M059J (cell line): ENCODE measurements at regions not wholly inside any gene's neighbourhood (a gene's known extent, or its start where the extent isn't known, plus 50 kb on each side); places are given as distances from the start of the nearest gene placed in this dataset.

Experiments
- DNase-seq: peaks from one replicate; pipeline ENCODE4 v3.0.0-alpha.2; 2012; ENCODE audit warnings: low read depth

DNA sequence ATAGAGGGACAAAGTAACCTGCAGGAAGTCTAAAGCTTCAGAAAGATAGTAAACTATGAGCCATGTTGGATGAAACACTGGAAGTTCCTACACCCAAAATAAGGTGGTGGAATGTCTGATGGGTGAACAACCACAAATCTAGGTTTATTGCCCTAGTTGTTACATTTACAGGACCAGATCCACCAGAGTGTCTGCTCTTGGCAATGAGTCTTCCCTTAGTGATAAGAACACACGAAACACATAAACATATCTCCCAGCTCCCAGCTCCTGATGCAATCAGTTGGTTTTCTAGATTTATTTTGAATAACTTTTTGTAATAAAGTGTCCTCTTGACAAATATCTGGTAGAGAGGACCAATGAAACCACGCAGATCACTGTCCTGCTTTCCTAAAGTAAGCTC is 329.7 kb upstream of the WWC1 start:
- DNase-seq, result no peak

DNA sequence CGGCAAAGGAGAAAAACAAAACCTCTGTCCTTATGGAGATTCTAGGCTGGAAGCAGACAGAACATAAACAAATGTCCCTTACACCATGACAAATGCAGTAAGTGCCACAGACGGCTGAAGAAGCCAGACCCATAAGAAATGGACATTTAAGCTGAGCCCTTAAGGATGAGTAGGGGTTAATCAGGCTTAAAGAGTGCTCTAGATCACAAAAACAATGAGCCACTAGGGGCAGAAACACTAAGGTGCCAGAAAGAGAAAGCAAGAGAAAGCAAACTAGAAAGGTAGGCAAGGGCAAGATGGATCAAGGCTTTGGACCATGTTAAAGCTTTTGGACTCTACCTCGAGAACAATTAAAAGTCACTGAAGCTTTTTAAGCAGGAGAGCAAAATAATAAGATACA is 326.9 kb upstream of the WWC1 start:
- peak; percentile 40 for DNase-seq

DNA sequence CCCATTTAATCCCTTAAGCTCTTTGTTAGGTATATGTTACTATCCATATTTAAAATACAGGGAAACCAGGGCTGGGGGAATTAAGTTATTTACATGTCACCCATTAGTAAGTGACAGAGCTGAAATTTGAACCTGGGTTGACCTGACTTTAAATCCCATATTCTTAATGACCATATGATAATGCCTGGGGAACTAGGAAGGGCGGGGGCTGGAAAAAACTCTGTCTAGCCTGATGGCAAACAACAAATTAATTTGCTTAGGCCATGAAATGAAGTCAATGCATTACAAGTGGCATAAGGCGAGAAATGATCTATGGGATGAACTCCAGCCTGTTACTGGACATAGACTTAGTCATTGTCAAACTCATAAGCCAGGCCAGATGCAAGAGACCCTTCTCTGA is 325.7 kb upstream of the WWC1 start:
- DNase-seq, result no peak

DNA sequence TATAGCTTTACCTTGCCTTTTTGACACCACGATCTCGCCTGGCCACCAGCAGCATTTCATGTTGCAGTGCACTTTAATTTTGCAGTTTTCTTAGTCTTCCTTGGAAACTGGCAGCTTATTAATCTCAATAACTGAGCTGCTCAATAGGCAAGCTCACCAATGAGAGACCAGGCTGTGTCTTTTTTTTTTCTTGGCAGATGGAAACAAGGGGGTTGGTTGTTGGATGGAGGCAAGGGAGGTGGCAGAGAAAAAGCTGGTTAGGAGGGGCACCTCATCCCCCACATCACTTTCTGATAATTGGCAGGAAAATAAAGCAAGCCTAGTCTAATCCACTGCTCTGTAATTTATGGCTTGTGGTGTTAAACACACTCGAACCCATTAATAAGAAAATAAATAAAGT is 324.5 kb upstream of the WWC1 start:
- DNase-seq, result no peak

DNA sequence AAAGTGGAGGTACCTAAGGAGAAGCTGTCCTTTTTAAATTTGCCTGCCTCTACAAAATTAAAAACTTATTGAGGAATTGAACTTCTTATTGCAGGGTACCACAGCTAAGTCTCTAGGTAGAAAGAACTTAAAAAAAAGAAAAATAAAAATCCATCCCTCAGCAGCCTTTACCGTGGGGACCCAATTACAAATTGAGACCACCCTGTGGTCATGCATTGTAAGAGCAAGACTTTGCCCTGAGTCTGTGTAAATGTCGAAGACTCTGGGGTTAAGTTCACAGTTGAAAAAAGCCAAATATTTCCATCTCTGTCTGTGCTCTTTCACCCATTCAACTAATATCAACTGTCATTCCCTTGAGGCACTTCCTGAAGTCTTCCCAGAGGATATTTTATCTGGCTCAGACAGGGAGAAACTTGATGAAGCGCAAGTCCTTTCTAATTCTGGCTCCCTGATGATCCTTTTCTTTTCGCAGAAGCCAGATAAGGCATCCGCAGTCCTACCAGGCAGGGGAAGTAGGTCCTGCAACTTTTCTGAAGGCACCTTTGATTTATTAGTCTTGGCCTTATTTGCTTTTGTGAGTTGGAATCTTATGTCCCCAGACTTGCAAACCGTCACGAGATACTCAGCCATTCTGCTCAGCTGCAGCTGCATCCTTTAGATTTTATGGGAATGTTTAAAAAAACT is 323.8 kb upstream of the WWC1 start:
- peak; percentile 69 for DNase-seq

DNA sequence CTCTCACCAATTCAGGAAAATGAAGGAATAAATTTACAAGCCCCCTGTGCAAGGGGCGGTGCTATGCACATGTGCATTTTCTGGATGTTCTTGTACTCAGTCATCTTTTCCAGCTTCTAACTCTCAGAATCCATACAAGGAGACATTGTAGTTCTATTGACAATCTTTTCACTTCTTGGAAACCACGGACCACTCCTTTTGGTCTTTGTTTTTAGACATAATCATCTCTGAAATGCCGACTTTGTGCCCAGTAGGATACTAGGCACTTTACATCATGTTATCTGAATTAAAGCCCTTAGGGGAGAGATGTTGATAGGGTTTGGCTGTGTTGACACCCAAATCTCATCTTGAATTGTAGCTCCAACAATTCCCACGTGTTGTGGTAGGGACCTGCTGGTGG is 322.6 kb upstream of the WWC1 start:
- no peak for DNase-seq

DNA sequence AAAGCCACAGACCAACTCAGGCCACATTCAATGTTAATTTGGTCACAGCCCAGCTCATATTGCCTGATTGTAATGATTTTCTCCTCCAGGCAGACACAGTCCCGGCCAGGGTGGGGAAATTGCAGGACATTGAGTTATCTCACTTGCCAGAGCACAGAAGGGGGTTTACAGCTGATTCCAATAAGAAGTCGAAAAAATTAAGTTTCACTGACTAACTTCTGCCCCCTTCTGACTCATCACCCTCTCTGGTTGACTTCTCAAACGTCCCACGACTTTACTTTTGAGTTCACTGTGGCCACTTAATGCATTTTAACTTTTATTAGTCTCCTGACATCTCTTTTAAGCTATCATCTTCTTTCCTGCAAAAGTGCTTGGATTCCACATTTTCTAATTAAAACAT is 321.4 kb upstream of the WWC1 start:
- DNase-seq, result peak; percentile 63

DNA sequence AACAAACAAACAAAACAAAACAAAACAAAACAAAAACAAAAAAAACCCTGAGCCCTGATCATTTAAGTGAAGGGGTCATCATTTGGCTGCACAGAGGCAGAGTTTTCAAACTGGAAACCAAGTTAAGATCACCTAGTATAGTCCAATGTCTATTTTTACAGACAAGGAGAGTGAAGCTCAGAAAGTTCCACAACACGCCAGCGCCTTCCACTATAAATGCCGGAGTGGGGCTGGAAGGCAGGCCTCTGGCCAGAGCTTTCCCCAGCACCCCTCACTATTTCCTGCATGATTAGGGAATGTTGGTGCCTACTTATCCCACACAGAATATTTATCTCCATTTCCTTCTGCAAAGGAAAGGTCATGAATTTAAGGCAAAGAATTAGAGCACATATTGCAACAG is 319.7 kb upstream of the WWC1 start:
- DNase-seq, result no peak

DNA sequence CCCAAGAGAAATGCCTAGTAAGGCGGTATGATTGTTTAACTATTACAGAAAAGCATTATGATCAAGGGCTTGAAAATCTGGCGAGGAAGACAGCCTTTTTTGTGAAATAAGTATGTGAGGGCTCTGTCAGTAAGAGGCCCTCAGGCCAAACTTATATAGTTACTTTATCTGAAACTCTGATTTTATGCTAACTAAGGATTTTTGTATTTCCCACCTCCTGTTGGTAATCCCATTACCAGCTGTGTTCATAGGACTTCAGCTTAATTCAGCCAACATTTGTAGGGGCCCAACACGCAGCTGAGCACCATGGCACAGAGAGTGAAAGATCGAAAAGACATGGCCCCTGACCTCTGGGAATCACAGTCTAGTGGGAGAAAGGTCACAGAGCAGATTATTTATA is 318.3 kb upstream of the WWC1 start:
- no peak for DNase-seq

DNA sequence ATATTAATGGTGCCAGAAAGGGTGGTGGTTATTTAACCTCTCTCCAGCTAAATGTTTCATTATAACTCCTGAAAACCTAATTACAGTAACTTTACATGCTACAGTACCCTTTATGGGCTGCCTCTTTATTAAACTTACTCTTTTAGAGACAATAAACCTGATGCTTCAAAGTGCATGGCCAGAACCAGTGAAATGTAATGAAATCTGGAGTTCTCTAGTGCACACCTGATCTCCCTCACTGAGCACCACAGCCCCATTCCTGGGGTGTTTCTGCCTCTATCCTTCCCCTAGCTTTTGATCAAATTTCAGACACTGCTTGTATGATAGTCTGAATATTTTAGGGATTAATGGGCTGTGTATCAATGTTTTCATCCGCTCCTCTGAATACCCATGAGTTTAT is 306.5 kb upstream of the WWC1 start:
- DNase-seq, result no peak

DNA sequence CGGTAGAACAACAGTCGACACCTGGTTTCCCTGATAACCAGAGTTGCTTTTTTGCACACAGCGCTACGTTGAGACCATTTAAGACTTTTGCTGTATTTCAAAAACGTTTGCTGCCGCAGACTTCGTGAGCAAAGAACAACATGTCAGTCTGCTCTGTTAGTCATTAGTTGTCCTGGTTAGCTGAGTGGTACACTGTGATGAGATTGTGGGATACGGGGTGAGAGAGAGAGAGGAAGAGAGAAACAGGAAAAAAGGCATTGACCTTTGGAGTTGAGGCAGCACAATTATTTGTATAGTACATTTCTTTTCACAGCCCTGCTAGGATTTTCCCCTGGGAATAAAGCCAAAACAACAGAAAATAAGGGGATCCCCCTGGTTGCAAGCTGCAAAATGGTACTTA is 306.1 kb upstream of the WWC1 start:
- DNase-seq, result peak; percentile 16

DNA sequence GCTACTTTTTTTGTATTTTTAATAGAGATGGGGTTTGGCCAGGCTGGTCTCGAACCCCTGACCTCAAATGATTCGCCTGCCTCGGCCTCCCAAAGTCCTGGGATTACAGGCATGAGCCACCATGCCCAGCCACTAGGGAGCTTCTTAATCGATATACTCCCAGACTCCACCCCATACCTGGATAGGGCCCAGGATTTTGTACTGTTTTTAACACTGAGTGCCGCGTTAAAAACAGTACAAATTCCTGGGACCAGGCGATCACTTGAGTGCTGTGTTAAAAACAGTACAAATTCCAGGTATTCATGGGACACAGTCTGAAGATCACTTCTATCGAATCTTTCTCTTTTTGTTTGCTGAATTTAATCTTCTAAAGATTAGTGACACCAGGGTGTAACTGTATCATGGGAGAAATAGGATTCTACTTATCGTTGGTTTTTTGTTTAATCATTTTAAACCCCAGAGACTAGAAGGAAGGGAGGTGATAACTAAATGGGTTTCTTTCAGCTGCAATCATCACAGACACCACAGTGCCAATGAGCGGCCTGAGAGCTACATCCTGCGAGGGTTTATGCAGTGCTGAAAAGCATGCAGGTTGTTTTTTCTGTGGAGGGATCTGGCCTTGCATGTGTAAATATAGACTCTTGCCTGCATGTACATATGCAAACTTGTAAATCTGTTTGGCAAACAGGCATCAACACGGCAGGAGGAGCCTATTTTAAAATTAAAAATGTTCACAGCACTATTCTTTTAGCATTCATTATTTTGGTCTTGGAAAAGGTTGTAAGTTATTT is 303.8 kb upstream of the WWC1 start:
- DNase-seq, result no peak

DNA sequence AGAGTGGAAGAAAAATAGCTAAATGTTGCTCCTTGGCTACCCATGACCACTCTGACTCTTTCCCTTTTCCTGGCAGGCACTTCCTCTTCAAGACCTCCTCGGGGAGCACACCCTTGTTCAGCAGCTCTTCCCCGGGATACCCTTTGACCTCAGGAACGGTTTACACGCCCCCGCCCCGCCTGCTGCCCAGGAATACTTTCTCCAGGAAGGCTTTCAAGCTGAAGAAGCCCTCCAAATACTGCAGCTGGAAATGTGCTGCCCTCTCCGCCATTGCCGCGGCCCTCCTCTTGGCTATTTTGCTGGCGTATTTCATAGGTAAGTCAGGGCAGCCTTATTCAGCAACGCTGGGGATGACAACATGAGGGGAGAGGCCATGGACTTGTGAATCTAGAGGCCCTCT is 298.6 kb upstream of the WWC1 start:
- DNase-seq, result no peak

DNA sequence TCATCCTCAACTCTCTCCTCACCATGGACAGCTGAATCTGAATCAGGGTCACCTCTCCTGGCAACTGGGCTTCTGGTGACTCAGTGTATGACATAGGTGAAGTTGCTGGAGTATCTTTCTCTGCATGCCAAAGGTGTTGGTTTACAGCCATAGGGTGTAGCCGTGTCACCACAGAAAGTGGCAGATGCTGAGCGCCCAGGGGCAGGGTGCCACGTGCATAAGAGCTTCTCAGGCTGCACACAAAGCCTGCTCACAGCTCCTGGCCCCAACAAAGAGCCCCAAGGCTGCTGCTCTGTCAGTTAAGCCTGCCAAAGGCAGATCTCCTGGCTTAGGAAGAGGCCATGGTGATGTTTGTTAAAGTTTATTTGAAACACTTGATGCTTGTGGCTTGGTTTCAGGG is 297.7 kb upstream of the WWC1 start:
- peak; percentile 55 for DNase-seq

DNA sequence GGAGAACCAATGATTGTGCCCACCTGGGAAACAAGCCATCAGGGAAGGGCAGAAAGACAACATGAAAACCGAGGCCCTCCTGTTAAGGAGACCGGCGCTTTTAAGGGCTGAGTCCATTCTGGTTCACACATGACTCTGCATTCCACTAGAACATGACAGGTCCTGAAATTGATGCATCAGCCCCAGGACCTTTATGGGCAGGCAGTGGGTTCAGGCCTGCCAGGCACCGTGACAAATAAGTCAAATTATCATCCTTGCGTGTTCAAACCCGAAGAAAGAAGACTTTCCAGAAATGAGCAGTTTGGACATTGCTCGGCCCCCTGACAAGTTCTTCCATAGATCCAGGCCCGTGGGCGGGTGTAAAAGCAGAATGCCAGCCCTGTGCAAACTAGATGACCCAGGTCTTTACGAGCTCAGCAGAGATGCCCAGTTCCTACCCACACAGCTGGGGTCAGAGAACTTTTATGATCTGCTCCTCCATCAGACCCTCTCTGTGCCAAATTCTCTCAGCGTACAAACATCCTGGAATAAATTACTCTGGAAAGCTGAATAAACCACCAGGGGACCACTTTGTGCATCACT is 295.5 kb upstream of the WWC1 start:
- no peak for DNase-seq

DNA sequence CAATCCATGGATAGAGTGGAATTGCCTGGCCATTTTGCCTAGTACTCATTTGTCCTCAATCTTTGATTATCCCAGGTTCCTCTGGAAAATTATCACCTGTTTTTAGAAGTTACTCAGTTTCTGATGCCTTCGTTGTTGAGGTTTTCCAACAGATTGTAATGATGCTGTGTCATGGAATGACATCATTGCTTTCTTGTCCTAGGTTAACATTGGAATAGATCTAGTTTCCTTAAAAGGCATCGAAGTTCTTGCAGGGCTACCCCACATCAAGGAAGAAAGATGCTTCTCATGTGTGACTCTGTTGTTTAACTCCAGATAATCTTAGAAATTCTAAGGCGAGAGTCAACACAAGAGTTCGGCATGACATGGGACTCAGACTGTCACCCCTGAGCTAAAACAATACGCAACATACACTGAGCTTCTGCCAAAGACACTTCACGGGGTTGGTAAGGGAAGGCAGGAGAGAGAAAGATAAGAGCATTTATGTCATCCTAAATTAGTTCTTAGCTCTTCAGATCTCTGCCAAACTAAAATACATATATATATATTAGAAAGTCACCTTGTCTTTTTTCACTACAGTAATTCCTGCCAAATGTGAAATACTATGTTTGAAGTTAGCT is 293.2 kb upstream of the WWC1 start:
- peak; percentile 45 for DNase-seq

DNA sequence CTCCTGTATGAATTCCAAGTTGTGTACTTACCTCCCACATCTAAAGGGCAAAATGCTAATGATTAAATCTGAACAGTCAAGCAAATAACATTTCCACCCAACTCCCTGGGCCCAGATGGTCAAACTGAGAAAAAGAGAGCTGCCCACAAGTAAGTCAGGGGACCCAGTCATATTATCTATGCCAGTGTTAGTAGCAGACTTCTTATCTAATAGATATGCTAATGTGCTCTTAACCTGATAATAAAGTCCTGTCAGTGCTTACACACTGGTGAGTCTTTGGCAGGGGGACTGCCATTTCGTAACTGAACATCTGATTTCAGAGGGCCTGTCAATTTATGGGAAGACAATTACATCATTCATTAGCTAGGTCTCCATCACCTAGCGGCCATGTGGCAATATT is 292.3 kb upstream of the WWC1 start:
- no peak for DNase-seq

DNA sequence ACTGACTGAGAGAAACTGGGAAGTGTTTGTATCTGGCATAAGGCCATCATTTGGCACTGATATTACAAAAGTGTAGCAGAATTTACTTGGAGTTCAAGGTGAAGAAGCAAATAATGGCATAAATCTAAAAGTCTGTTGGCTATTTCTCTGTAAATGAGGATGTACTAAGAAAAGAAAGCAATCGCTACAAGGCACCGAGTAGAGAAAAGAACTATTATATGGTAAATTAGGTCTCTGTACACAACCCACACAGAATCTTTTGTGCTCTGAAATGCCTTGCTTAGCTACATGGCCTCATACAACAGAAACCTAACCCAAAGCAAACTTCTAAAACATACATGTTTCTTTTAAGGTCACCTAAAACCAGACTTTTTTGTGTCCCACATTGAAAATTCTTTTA is 290.1 kb upstream of the WWC1 start:
- DNase-seq, result no peak

DNA sequence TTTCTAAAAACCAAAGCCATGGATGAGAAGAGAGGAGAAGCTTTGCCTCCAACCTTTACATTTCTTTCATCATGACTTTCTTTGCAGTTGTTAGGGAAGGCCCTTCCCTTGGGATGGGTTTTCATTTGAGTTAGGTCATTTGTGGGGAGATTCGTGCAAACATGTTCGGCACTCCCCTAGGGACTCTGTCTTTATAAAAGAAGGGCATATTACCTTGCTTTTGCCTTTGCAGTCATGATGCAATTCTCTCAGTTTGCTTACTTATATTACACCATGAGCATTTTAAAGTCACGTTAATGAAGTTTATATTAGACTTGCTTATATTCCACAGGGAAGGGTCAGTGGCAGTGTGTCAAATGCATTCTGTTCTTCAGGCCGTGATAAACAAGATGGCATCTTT is 289.3 kb upstream of the WWC1 start:
- DNase-seq, result no peak

DNA sequence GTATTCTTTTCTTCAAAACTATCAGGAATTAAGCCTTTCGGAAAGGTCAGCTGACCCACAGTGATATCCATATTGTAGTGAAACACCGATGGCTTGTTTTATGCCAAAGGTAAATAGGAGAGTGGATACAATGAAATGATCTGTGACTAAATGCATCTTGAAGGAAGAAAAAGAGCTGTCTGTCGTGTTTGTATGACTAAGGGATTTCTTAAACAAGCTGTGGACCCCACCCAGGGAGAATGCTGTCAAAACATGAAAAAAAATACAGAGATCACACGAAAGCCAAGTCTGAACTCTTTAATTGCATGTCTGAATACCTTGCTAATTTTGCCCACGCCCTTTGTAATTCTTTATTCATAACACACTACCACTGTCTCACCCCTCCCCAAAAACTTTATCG is 286.4 kb upstream of the WWC1 start:
- DNase-seq, result no peak

DNA sequence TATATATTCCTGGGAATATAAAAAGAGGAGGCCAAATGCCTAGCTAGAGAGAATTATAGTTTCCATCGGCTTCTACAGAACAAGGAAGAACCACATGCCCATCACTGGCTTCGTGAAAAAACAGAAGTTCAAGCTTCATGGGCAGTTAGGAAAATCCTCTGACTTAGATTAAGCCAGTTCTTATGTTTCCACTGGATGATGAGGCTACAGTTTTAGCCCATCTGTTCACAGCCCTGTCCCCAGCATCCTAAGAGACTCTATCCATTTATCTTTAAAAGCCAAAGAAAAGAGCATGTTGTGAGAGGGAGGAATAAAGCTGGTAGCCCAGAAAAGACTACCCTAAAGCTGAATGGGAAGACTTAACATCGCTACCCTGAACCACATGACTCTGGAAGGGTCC is 285.5 kb upstream of the WWC1 start:
- DNase-seq, result no peak

DNA sequence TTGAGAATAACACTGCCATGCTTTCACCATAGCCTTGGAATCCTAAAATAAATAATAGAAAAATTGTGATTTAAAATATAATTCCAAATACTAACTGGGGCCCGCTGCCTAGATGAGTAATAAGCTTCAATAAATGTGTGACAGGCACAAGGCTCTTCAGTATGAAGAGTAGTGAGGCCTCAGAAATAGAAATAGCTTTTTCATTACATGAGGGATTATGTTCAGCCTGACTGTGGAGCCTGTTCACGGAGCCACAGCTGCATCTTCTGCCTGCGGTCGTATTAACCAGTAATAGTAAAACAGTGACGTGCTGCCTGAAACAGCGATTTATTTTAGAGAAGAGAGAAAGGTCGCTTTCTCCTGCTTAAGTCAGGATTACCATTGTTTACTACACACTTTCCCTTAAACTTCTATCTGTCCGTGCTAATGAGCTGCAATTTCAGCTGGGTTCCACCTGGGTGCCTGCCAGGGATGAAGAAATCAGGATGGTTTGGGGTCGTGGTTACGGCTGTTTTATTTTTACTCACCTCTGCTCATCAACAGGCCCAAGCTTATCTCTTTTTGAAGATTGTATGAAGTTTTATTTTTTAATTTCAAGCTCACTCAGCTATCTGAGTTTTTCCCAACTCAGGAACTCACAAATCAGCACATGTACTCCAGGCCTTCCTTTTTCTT is 284.9 kb upstream of the WWC1 start:
- DNase-seq, result no peak
